Vagina (tissue), 2 donors: ENCODE measurements at regions not wholly inside any gene's neighbourhood (a gene's known extent, or its start where the extent isn't known, plus 50 kb on each side); places are given as distances from the start of the nearest gene placed in this dataset.

Experiments used
- CTCF ChIP-seq, 3 experiments: fragments of 450-650 bp in 2 of 3; fragments of 200-600 bp in 1 of 3; sonication (generic) in 1 of 3; IDR thresholded peaks; one replicate each; pipeline ENCODE4 v1.5.1; 2017 to 2019; ENCODE audit warnings: antibody characterized with exemption in 3 of 3, mild to moderate bottlenecking in 2 of 3, moderate library complexity in 2 of 3
- POLR2A ChIP-seq, 2 donors: fragments of 450-650 bp; IDR thresholded peaks; one replicate each; pipeline ENCODE4 v1.6.1; 2017; ENCODE audit warnings: antibody characterized with exemption in 2 of 2, mild to moderate bottlenecking in 2 of 2, moderate library complexity in 2 of 2
- POLR2AphosphoS5 ChIP-seq, 2 donors: sonication (generic); formaldehyde crosslinking; IDR thresholded peaks; one replicate each; pipeline ENCODE4 v1.9.0; 2017; ENCODE audit warnings: antibody characterized with exemption in 2 of 2, mild to moderate bottlenecking in 2 of 2, low read depth in 1 of 2; ENCODE audit not compliant: insufficient read depth in 1 of 2

GRCh38 chr15:47517737-47518136 lies 199.6 kb upstream of the SEMA6D start:
- TF ChIP-seq POLR2A (IDR thresholded peaks at IDR 0.05) (no peak), CTCF (IDR thresholded peaks at IDR 0.05) (no peak), POLR2AphosphoS5 (IDR thresholded peaks at IDR 0.05; ENCODE audit: insufficient read depth in 1 of 2, low read depth in 1 of 2) (no peak)
